Liver (tissue), 3 donors: ENCODE measurements at regions not wholly inside any gene's neighbourhood (a gene's known extent, or its start where the extent isn't known, plus 50 kb on each side); places are given as distances from the start of the nearest gene placed in this dataset.
"Not testable (repeated sequence)": the region's sequence is repeated elsewhere in the genome, so short reads cannot be mapped to it uniquely, and the experiment has no call there.

Source experiments
- CTCF ChIP-seq: fragments of 150-350 bp; IDR thresholded peaks from 2 replicates; pipeline ENCODE4 v1.5.1; 2017; ENCODE audit warnings: improper control_type of control experiment, low read depth, low read length; ENCODE audit not compliant: missing input control
- MAX ChIP-seq: IDR thresholded peaks from 2 replicates; pipeline ENCODE4 v1.6.1; 2016; ENCODE audit warnings: antibody characterized with exemption
- SP1 ChIP-seq: IDR thresholded peaks from 2 replicates; pipeline ENCODE4 v1.6.1; 2018; ENCODE audit warnings: antibody characterized with exemption, mild to moderate bottlenecking
- YY1 ChIP-seq: IDR thresholded peaks from 2 replicates; pipeline ENCODE4 v1.6.1; 2016; ENCODE audit warnings: antibody characterized with exemption, mild to moderate bottlenecking
- donor health status: healthy.
- donor health status: healthy.

GRCh38 chr7:65073160-65073559 lies 66.7 kb upstream of the ERV3-1 start:
- not testable (repeated sequence) for TF ChIP-seq MAX, SP1, CTCF, YY1
